ENCODE measurements at regions not wholly inside any gene's neighbourhood (a gene's known extent, or its start where the extent isn't known, plus 50 kb on each side); places are given as distances from the start of the nearest gene placed in this dataset.

- Histone ChIP-seq H3K56ac (ENCODE audit: low read length) (no peak overlapping the region), H3K23ac (ENCODE audit: low read length) (no peak overlapping the region), H3K4ac (ENCODE audit: low read depth, low read length) (no peak overlapping the region), H3K9ac (ENCODE audit: low read length) (no peak overlapping the region), H2BK120ac (ENCODE audit: low read depth, low read length) (no peak overlapping the region), H4K8ac (ENCODE audit: low read depth, low read length) (no peak overlapping the region), H3K4me2 (ENCODE audit: low read length) (no peak overlapping the region), H2AK5ac (ENCODE audit: low read length) (no peak overlapping the region), H2BK15ac (replicated peaks; ENCODE audit: low read depth) (no peak overlapping the region), H3K4me3 (ENCODE audit: low read length) (no peak overlapping the region), H4K5ac (ENCODE audit: low read length) (no peak overlapping the region), H3K79me1 (ENCODE audit: low read length) (no peaks in the 10 kb centered on the region), H3K79me2 (ENCODE audit: control insufficient read depth, insufficient read depth, low read length) (no peaks in the 10 kb centered on the region), H3K27me3 (ENCODE audit: insufficient read depth, low read length, poor library complexity) (no peaks in the 10 kb centered on the region), H3K36me3 (ENCODE audit: control insufficient read depth, insufficient read depth, low read length) (no peaks in the 10 kb centered on the region), H3K27ac (ENCODE audit: low read depth, low read length) (no peak overlapping the region), H3K18ac (ENCODE audit: low read length) (no peak overlapping the region), H2BK5ac (ENCODE audit: low read length) (no peak overlapping the region), H3K4me1 (ENCODE audit: control insufficient read depth, low read depth, low read length) (peaks cover 5% of the 10 kb centered on the region)
- WGBS (ENCODE audit: extremely low coverage, insufficient coverage, low lambda C conversion rate) = no CpG with 5 or more reads among the region's 4 CpGs
- no peak for DNase-seq
These were observed 175.4 kb downstream of the ANAPC1 start for GRCh38 chr2:111708476-111709180.

GRCh38 chr2:111709321-111709720 lies 174.7 kb downstream of the ANAPC1 start:
- WGBS (ENCODE audit: extremely low coverage, insufficient coverage, low lambda C conversion rate) = no CpG with 5 or more reads among the region's 3 CpGs
- no peak overlapping the region for H3K23ac ChIP-seq (ENCODE audit: low read length)

GRCh38 chr2:111710085-111710484 lies 173.9 kb downstream of the ANAPC1 start:
- Histone ChIP-seq H3K4me2 (ENCODE audit: low read length) (no peak overlapping the region), H3K56ac (ENCODE audit: low read length) (no peak overlapping the region), H3K27ac (ENCODE audit: low read depth, low read length) (no peak overlapping the region), H4K8ac (ENCODE audit: low read depth, low read length) (no peak overlapping the region), H3K4me3 (ENCODE audit: low read length) (no peak overlapping the region), H2BK15ac (replicated peaks; ENCODE audit: low read depth) (no peak overlapping the region), H2AK5ac (ENCODE audit: low read length) (no peak overlapping the region), H2BK120ac (ENCODE audit: low read depth, low read length) (no peak overlapping the region), H3K4me1 (ENCODE audit: control insufficient read depth, low read depth, low read length) (no peaks in the 10 kb centered on the region), H3K79me2 (ENCODE audit: control insufficient read depth, insufficient read depth, low read length) (no peaks in the 10 kb centered on the region), H3K4ac (ENCODE audit: low read depth, low read length) (no peak overlapping the region), H3K79me1 (ENCODE audit: low read length) (no peaks in the 10 kb centered on the region), H3K18ac (ENCODE audit: low read length) (no peak overlapping the region), H4K5ac (ENCODE audit: low read length) (no peak overlapping the region), H3K27me3 (ENCODE audit: insufficient read depth, low read length, poor library complexity) (no peaks in the 10 kb centered on the region), H3K9ac (ENCODE audit: low read length) (no peak overlapping the region), H2BK5ac (ENCODE audit: low read length) (no peak overlapping the region), H3K36me3 (ENCODE audit: control insufficient read depth, insufficient read depth, low read length) (no peaks in the 10 kb centered on the region), H3K23ac (ENCODE audit: low read length) (no peak overlapping the region)
- WGBS (ENCODE audit: extremely low coverage, insufficient coverage, low lambda C conversion rate) = no CpG with 5 or more reads among the region's 6 CpGs
- no peak for DNase-seq

More at GRCh38 chr2:111709321-111709720, 174.7 kb downstream of the ANAPC1 start:
- Histone ChIP-seq H3K79me1 (ENCODE audit: low read length) (no peaks in the 10 kb centered on the region), H3K4me1 (ENCODE audit: control insufficient read depth, low read depth, low read length) (no peaks in the 10 kb centered on the region), H3K9ac (ENCODE audit: low read length) (no peak overlapping the region), H3K27ac (ENCODE audit: low read depth, low read length) (no peak overlapping the region), H3K18ac (ENCODE audit: low read length) (no peak overlapping the region), H2BK120ac (ENCODE audit: low read depth, low read length) (no peak overlapping the region), H3K27me3 (ENCODE audit: insufficient read depth, low read length, poor library complexity) (no peaks in the 10 kb centered on the region), H3K79me2 (ENCODE audit: control insufficient read depth, insufficient read depth, low read length) (no peaks in the 10 kb centered on the region), H4K8ac (ENCODE audit: low read depth, low read length) (no peak overlapping the region), H2BK15ac (replicated peaks; ENCODE audit: low read depth) (no peak overlapping the region), H3K36me3 (ENCODE audit: control insufficient read depth, insufficient read depth, low read length) (no peaks in the 10 kb centered on the region), H3K4me2 (ENCODE audit: low read length) (no peak overlapping the region), H3K56ac (ENCODE audit: low read length) (no peak overlapping the region), H2BK5ac (ENCODE audit: low read length) (no peak overlapping the region), H2AK5ac (ENCODE audit: low read length) (no peak overlapping the region), H3K4me3 (ENCODE audit: low read length) (no peak overlapping the region), H4K5ac (ENCODE audit: low read length) (no peak overlapping the region), H3K4ac (ENCODE audit: low read depth, low read length) (no peak overlapping the region)
- no peak for DNase-seq

GRCh38 chr2:111710613-111711012 lies 173.4 kb downstream of the ANAPC1 start:
- no peaks in the 10 kb centered on the region for H3K36me3 ChIP-seq (ENCODE audit: control insufficient read depth, insufficient read depth, low read length)
- no peak overlapping the region for H3K27ac ChIP-seq (ENCODE audit: low read depth, low read length)
- H2BK120ac ChIP-seq (ENCODE audit: low read depth, low read length) = no peak overlapping the region
- H3K4me1 ChIP-seq (ENCODE audit: control insufficient read depth, low read depth, low read length) = no peaks in the 10 kb centered on the region
- no peak overlapping the region for H4K5ac ChIP-seq (ENCODE audit: low read length)
- no peak overlapping the region for H3K4ac ChIP-seq (ENCODE audit: low read depth, low read length)
- H3K27me3 ChIP-seq (ENCODE audit: insufficient read depth, low read length, poor library complexity) = no peaks in the 10 kb centered on the region
- no peak overlapping the region for H2AK5ac ChIP-seq (ENCODE audit: low read length)
- H3K79me1 ChIP-seq (ENCODE audit: low read length) = no peaks in the 10 kb centered on the region
- H3K79me2 ChIP-seq (ENCODE audit: control insufficient read depth, insufficient read depth, low read length) = no peaks in the 10 kb centered on the region
- no peak overlapping the region for H3K23ac ChIP-seq (ENCODE audit: low read length)
- WGBS (ENCODE audit: extremely low coverage, insufficient coverage, low lambda C conversion rate) = no CpG with 5 or more reads among the region's 4 CpGs
- H3K4me2 ChIP-seq (ENCODE audit: low read length) = no peak overlapping the region
- no peak overlapping the region for H3K56ac ChIP-seq (ENCODE audit: low read length)
- H3K9ac ChIP-seq (ENCODE audit: low read length) = no peak overlapping the region
- H3K18ac ChIP-seq (ENCODE audit: low read length) = no peak overlapping the region
- H3K4me3 ChIP-seq (ENCODE audit: low read length) = no peak overlapping the region
- H4K8ac ChIP-seq (ENCODE audit: low read depth, low read length) = no peak overlapping the region
- no peak overlapping the region for H2BK5ac ChIP-seq (ENCODE audit: low read length)
- DNase-seq = no peak
- no peak overlapping the region for H2BK15ac ChIP-seq (replicated peaks; ENCODE audit: low read depth)

- H3K4me3 ChIP-seq (ENCODE audit: low read length) = no peak overlapping the region
- no peaks in the 10 kb centered on the region for H3K79me2 ChIP-seq (ENCODE audit: control insufficient read depth, insufficient read depth, low read length)
- no CpG with 5 or more reads among the region's 4 CpGs for WGBS (ENCODE audit: extremely low coverage, insufficient coverage, low lambda C conversion rate)
- no peaks in the 10 kb centered on the region for H3K4me1 ChIP-seq (ENCODE audit: control insufficient read depth, low read depth, low read length)
- no peak overlapping the region for H2BK120ac ChIP-seq (ENCODE audit: low read depth, low read length)
- no peaks in the 10 kb centered on the region for H3K79me1 ChIP-seq (ENCODE audit: low read length)
- no peak overlapping the region for H4K8ac ChIP-seq (ENCODE audit: low read depth, low read length)
- no peaks in the 10 kb centered on the region for H3K36me3 ChIP-seq (ENCODE audit: control insufficient read depth, insufficient read depth, low read length)
- no peak overlapping the region for H3K27ac ChIP-seq (ENCODE audit: low read depth, low read length)
- H3K4ac ChIP-seq (ENCODE audit: low read depth, low read length) = no peak overlapping the region
- H3K4me2 ChIP-seq (ENCODE audit: low read length) = no peak overlapping the region
- no peak overlapping the region for H3K9ac ChIP-seq (ENCODE audit: low read length)
- H3K56ac ChIP-seq (ENCODE audit: low read length) = no peak overlapping the region
- no peaks in the 10 kb centered on the region for H3K27me3 ChIP-seq (ENCODE audit: insufficient read depth, low read length, poor library complexity)
- no peak overlapping the region for H4K5ac ChIP-seq (ENCODE audit: low read length)
- no peak overlapping the region for H2BK15ac ChIP-seq (replicated peaks; ENCODE audit: low read depth)
- DNase-seq = no peak
- H3K23ac ChIP-seq (ENCODE audit: low read length) = no peak overlapping the region
- no peak overlapping the region for H3K18ac ChIP-seq (ENCODE audit: low read length)
- H2BK5ac ChIP-seq (ENCODE audit: low read length) = no peak overlapping the region
- H2AK5ac ChIP-seq (ENCODE audit: low read length) = no peak overlapping the region
These were observed 172.7 kb downstream of the ANAPC1 start for GRCh38 chr2:111711270-111711669.

- Histone ChIP-seq H2BK5ac (ENCODE audit: low read length) (no peak overlapping the region), H3K4me2 (ENCODE audit: low read length) (no peak overlapping the region), H3K4me3 (ENCODE audit: low read length) (no peak overlapping the region), H3K79me1 (ENCODE audit: low read length) (no peaks in the 10 kb centered on the region), H3K56ac (ENCODE audit: low read length) (no peak overlapping the region), H3K36me3 (ENCODE audit: control insufficient read depth, insufficient read depth, low read length) (no peaks in the 10 kb centered on the region), H3K27me3 (ENCODE audit: insufficient read depth, low read length, poor library complexity) (no peaks in the 10 kb centered on the region), H2BK15ac (replicated peaks; ENCODE audit: low read depth) (no peak overlapping the region), H3K79me2 (ENCODE audit: control insufficient read depth, insufficient read depth, low read length) (no peaks in the 10 kb centered on the region), H3K27ac (ENCODE audit: low read depth, low read length) (no peak overlapping the region), H3K9ac (ENCODE audit: low read length) (no peak overlapping the region), H4K5ac (ENCODE audit: low read length) (no peak overlapping the region), H4K8ac (ENCODE audit: low read depth, low read length) (no peak overlapping the region), H2AK5ac (ENCODE audit: low read length) (no peak overlapping the region), H3K4me1 (ENCODE audit: control insufficient read depth, low read depth, low read length) (no peaks in the 10 kb centered on the region), H3K23ac (ENCODE audit: low read length) (no peak overlapping the region), H3K18ac (ENCODE audit: low read length) (no peak overlapping the region), H3K4ac (ENCODE audit: low read depth, low read length) (no peak overlapping the region), H2BK120ac (ENCODE audit: low read depth, low read length) (no peak overlapping the region)
- WGBS (ENCODE audit: extremely low coverage, insufficient coverage, low lambda C conversion rate) = no CpG with 5 or more reads among the region's 7 CpGs
- DNase-seq = no peak
These were observed 171.6 kb downstream of the ANAPC1 start for GRCh38 chr2:111712361-111712760.
